HG03558 (cell line): ENCODE measurements at regions not wholly inside any gene's neighbourhood (a gene's known extent, or its start where the extent isn't known, plus 50 kb on each side); places are given as distances from the start of the nearest gene placed in this dataset.
"Not testable (repeated sequence)": the region's sequence is repeated elsewhere in the genome, so short reads cannot be mapped to it uniquely, and the experiment has no call there.

Experiments used
- ATAC-seq: cut with Tn5 transposase; IDR thresholded peaks from one replicate; pipeline ENCODE4 v1.9.1; 2021; ENCODE audit warnings: moderate number of reproducible peaks; ENCODE audit not compliant: unreplicated experiment; ENCODE audit errors: extremely low read depth

- ATAC-seq: not testable (repeated sequence)
Measured at GRCh38 chr2:111355022-111355817, 234.5 kb downstream of the BCL2L11 start.

DNA sequence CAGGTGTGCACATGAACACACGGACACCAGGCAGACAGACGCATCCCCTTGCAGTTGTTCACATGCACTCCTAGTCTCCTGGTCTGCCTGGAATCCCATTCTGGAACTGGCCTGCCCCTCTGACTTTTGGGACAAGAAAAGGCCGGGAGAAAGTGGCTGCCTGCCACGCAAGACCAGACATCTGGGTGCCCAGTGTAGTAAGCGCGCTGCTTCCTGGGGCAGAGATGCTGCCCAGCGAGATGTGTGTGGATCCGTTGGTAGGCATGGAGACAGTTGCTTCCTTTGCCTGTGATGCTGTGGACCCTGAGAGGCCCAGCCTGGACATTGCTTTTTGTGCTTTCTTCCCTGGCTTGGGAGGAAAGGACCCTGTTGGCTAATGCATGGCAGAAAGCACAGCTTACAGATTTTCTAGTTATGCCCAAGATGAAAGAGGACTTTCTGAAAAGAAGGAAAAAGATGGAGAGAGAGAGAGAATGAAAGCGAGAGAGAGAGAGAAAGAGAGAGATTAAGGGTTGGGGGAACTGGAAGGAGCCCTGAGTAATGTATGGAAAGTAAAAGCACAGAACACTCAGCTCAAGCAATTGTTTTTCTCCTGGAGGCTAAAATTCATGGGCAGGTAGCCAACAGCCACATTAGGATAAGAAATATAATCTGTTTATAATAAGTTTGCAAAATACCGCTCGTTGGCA lies 235.3 kb downstream of the BCL2L11 start:
- not testable (repeated sequence) for ATAC-seq

DNA sequence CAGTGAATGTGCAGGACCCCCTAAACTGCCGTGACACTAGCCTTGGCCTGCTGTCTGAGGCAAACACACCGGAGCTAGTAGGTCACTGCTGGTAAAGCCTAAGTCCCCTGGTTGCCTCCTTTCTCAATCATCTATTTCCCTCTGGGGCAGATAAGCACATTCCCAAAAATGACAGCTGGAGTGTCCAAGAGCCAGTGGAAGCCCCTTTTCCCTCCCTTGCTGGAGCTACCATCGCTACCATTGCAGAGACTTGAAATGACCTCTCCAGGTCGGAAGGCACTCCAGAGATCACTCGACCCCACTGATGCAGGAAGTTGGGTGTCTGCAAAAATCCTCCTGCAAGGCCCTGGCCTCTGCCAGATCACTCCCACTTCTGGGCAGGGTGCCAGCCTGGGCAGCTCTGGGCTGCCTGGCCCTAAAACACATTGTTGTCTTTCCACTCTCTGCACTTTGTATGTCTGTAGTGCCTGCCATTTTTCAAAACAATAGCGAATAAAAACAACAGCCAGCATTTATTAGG lies 235.9 kb downstream of the BCL2L11 start:
- ATAC-seq: not testable (repeated sequence)

DNA sequence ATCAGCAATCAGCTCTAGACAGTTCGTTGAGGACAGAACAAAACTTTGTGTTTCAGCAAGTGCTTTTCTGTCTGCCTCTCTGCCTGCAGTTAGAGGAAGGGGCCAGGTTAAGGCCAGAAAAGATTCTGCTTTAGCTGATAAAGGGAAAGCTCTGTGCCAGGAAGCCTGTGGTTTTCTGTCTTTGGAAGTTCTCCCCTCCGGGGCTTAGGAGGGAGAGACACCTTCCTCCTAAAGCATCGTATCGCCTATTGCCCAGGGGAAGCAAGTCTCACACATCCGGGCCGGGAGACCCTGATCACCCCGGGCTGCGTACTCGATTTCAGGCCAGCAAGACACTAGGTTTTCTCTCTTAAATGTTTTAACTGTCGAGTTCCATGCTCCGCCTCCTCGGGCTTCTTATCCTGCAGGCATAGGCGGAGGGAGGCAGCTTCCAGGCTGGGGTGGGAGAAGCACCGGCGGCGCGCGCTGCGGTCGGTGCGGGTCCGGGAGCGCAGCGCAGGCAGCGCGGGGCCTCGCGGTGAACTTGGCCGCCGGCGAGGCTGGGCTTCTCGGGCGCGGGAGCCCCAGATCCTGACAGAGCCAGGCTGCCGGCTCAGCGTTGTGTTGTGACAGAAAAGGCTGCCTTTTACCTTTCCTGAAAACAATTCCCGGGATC lies 245.4 kb downstream of the BCL2L11 start:
- ATAC-seq: not testable (repeated sequence)

GRCh38 chr2:111366641-111367029 lies 245.9 kb downstream of the BCL2L11 start:
- not testable (repeated sequence) for ATAC-seq

- ATAC-seq: not testable (repeated sequence)
Measured at GRCh38 chr2:111367080-111367479, 246.4 kb downstream of the BCL2L11 start.

GRCh38 chr2:111367871-111368270 lies 247.2 kb downstream of the BCL2L11 start:
- not testable (repeated sequence) for ATAC-seq

DNA sequence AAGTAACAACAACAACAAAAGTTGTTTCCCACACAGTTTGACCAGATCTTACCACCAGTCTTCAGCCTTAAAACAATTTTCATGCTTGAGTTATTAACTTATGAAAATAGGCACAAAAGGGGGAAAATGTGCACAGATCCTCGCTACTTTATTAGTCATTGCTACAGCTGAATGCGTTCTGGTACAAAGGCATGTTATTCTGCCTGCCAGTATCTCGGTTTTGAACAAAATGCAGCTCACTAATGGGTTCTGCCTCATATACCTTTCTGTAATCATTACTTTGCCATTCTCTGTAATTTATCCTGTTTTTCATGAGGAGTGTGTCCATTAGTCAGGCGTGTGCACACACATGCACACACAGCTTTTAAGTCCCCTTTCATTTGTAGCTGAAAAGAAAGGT lies 247.6 kb downstream of the BCL2L11 start:
- ATAC-seq: not testable (repeated sequence)

DNA sequence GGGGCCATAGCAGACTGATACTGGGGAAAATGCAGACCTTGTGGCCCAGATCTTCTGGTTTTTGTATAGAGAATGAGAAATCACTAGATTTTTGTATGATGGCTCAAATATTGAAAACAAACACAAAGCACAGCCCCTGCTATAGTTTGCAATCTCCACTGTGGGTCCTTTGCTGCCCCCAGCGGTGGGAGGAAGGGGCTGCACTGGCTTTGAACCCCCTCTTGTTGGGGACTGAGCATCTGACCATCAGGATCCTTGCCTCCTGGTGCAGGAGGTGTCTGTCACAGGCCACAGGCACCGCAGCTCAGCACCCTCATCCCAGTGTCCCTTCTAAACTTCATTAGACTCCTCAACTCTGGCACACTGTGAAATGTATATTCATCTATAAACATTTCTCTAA lies 252.3 kb downstream of the BCL2L11 start:
- not testable (repeated sequence) for ATAC-seq

- not testable (repeated sequence) for ATAC-seq
Measured at GRCh38 chr2:111373989-111374388, 253.3 kb downstream of the BCL2L11 start.

DNA sequence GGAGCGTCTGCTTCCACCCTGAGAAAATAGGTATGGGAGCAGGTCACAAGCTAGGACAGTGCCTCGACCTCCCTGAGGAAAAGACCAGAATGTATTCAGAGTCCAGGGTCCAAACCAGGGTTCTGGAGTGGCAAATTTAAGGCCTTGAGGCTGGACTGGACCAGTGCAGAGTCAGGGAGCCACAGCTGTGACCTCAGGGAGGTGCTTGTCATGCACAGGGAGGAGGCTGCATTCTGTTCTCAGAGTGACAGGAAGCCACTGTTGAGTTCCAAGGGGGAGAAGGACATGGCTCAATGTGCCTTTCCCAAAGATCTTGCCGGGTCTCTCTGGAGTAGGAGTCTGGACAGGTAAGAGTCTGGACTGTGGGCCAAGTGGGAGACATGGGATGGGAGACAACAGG lies 254.0 kb downstream of the BCL2L11 start:
- ATAC-seq: not testable (repeated sequence)

GRCh38 chr2:111375320-111375883 lies 254.7 kb downstream of the BCL2L11 start:
- ATAC-seq: not testable (repeated sequence)

GRCh38 chr2:111376272-111376970 lies 255.7 kb downstream of the BCL2L11 start:
- ATAC-seq: not testable (repeated sequence)

DNA sequence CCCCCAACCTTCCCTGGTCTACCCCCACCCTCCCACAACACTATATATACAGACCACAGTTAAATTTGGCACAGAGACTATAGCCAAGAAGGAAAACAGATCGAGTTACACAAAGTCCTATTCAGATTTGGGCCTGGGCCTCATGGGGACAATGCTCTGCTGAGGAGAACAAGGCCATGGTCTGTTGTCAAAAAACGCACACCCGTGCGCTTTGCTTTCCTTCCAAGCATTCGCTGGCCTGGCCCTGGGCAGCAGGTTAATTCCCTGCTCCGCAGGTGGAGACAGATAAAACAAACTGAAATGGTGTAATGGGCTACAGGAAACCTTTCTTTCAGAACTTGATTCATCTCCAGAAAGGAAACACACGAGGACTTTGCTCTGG lies 256.2 kb downstream of the BCL2L11 start:
- not testable (repeated sequence) for ATAC-seq

GRCh38 chr2:111377386-111377959 lies 256.8 kb downstream of the BCL2L11 start:
- not testable (repeated sequence) for ATAC-seq

DNA sequence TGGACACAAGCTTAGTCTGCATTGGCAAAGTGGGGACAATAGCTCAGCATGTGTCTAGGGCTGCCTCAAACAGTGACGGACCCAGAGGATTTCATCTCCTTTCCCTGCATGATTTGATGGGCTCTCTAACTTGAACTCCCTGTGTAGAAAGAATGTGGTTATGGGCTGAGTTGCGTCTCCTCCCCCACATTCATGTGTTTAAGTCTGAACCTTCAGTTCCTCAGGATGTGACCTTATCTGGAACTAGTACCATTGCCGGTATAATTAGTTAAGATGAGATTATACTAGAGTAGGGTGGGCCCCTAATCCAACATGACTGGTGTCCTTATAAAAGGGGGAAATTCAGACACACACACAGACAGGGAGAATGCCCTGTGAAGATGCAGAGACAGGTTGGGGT lies 257.6 kb downstream of the BCL2L11 start:
- not testable (repeated sequence) for ATAC-seq

DNA sequence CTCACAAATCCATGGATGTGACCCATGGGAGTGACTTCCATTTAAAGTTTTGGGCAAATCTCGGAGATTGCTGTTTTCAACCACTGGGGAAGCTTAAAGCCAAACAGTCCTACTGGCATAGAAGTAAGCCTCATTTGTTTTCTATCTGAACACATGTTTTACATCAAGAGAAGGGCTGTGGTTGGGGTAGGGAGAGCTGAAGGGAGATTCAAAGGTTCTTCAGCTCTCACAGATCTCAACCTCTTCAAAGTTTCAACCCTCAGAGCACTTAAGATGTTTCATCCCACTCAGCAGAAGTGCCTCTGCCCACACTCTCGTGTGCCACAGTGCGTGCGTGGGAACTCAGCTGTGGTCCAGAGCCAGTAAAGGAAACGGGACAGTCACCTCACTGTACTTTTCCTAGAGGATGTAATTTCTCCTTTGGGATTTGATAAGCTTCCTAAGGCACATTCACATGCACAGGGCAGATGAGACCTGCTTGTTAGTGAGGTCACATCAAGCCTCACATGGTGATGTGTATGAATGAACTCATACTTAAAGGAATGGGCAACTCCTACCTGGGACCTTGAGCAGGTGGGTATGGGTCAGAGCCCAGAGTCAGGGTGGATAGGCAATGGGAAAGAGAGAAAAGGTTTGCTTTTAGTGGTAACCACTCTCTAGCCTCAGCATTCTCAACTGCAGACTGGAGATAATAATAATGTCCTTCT lies 260.2 kb downstream of the BCL2L11 start:
- ATAC-seq: not testable (repeated sequence)

- not testable (repeated sequence) for ATAC-seq
Measured at GRCh38 chr2:111381530-111382306, 261.0 kb downstream of the BCL2L11 start.
